Endothelial cell of umbilical vein (primary cell): ENCODE measurements at regions not wholly inside any gene's neighbourhood (a gene's known extent, or its start where the extent isn't known, plus 50 kb on each side); places are given as distances from the start of the nearest gene placed in this dataset.

Experiments
- BruUV-seq: library from RNA; stranded (reverse); fragments of 400-500 nt; replicated peaks from 2 replicates; lab custom pipeline; 2021; lab: Mats Ljungman, UMichigan
- CTCF ChIA-PET: fragments of 300-600, 350-600 bp; sonication (Branson Sonifier 250); formaldehyde crosslinking; loops from one replicate; lab custom pipeline; 2021; ENCODE audit warnings: antibody characterized with exemption, inconsistent platforms; lab: Charles Lee
- POLR2A ChIA-PET: fragments of 300-600, 350-600 bp; sonication (Branson Sonifier 250); formaldehyde crosslinking; loops from one replicate; lab custom pipeline; 2021; ENCODE audit warnings: antibody characterized with exemption, inconsistent platforms; lab: Charles Lee
- DNase-seq: peaks from one replicate; pipeline ENCODE4 v3.0.0-alpha.2; 2011; ENCODE audit warnings: low read depth, low spot score
- FAIRE-seq: peaks from 2 replicates; lab custom pipeline; 2011; peaks lifted over from hg19 to GRCh38; lab: Jason Lieb, UNC
- H2AFZ ChIP-seq: 2 replicates; pipeline ENCODE4 v1.6.0; 2012; ENCODE audit warnings: low read depth, low read length, control low read depth, inconsistent platforms
- H3K27ac ChIP-seq: 2 replicates; pipeline ENCODE4 v1.5.1; 2011; ENCODE audit warnings: low read depth, mild to moderate bottlenecking, control low read depth, low read length, moderate library complexity; ENCODE audit not compliant: insufficient read depth
- H3K27me3 ChIP-seq, 2 experiments: 2 replicates each; pipeline versions ENCODE4 v1.6.0 to v1.6.1; 2011; ENCODE audit warnings: low read length in 2 of 2, mixed read lengths in 1 of 2; ENCODE audit not compliant: control insufficient read depth in 2 of 2, insufficient read depth in 2 of 2
- H3K36me3 ChIP-seq, 2 experiments: 2 replicates in 1 of 2; 3 replicates in 1 of 2; pipeline ENCODE4 v1.5.1; 2011; ENCODE audit warnings: low read length in 2 of 2, mild to moderate bottlenecking in 1 of 2, moderate library complexity in 1 of 2; ENCODE audit not compliant: control insufficient read depth in 2 of 2, insufficient read depth in 2 of 2; ENCODE audit errors: extremely low read depth in 1 of 2
- H3K4me1 ChIP-seq: 3 replicates; pipeline ENCODE4 v1.5.1; 2011; ENCODE audit warnings: mild to moderate bottlenecking, low read length; ENCODE audit not compliant: control insufficient read depth, insufficient read depth; ENCODE audit errors: extremely low read depth
- H3K4me2 ChIP-seq: 2 replicates; pipeline ENCODE4 v1.6.1; 2011; ENCODE audit warnings: low read length, control low read depth, mixed read lengths; ENCODE audit not compliant: insufficient read depth
- H3K4me3 ChIP-seq, 3 experiments: fragments of 200-600 bp in 1 of 3; sonication (generic), shearing (Covaris generic) in 1 of 3; replicated peaks in 1 of 3; 2 replicates each; pipeline ENCODE4 v1.5.1; 2011 to 2016; ENCODE audit warnings: control low read depth in 3 of 3, low read length in 3 of 3, mild to moderate bottlenecking in 2 of 3, inconsistent platforms in 1 of 3, low read depth in 1 of 3, moderate library complexity in 1 of 3; ENCODE audit not compliant: insufficient read depth in 1 of 3
- H3K79me2 ChIP-seq: 2 replicates; pipeline ENCODE4 v1.6.0; 2012; ENCODE audit warnings: low read length, inconsistent platforms; ENCODE audit not compliant: control insufficient read depth, insufficient read depth
- H3K9ac ChIP-seq: replicated peaks from 2 replicates; pipeline ENCODE3; 2011; ENCODE audit warnings: low read length, control low read depth; ENCODE audit not compliant: insufficient read depth; ENCODE audit errors: extremely low read depth
- H3K9me1 ChIP-seq: replicated peaks from 3 replicates; pipeline ENCODE4 v1.6.0; 2011; ENCODE audit warnings: mild to moderate bottlenecking, low read length; ENCODE audit not compliant: control insufficient read depth, insufficient read depth; ENCODE audit errors: extremely low read depth
- H3K9me3 ChIP-seq: replicated peaks from 2 replicates; pipeline ENCODE4 v1.5.1; 2012; ENCODE audit warnings: low read length, inconsistent platforms; ENCODE audit not compliant: control insufficient read depth, insufficient read depth
- H4K20me1 ChIP-seq: replicated peaks from 2 replicates; pipeline ENCODE3; 2011; ENCODE audit warnings: mild to moderate bottlenecking, low read length; ENCODE audit not compliant: control insufficient read depth, insufficient read depth; ENCODE audit errors: extremely low read depth
- CTCF ChIP-seq, 2 donors: IDR thresholded peaks; 1 replicate in 1 of 2; 2 replicates in 1 of 2; pipeline ENCODE4 v1.5.1; 2011; ENCODE audit warnings: low read length in 2 of 2, mild to moderate bottlenecking in 2 of 2, moderate library complexity in 2 of 2, control low read depth in 1 of 2, inconsistent platforms in 1 of 2, low read depth in 1 of 2; ENCODE audit not compliant: insufficient read depth in 1 of 2; ENCODE audit errors: extremely low read depth in 1 of 2
- EZH2 ChIP-seq: IDR thresholded peaks from 2 replicates; pipeline ENCODE4 v1.6.1; 2012; ENCODE audit warnings: borderline replicate concordance, low read depth, mild to moderate bottlenecking, moderate library complexity, low read length, inconsistent platforms; ENCODE audit not compliant: severe bottlenecking
- FOS ChIP-seq: IDR thresholded peaks from 2 replicates; pipeline ENCODE4 v1.6.1; 2011; ENCODE audit warnings: mild to moderate bottlenecking, low read length, moderate library complexity, borderline replicate concordance; ENCODE audit not compliant: insufficient read depth
- GATA2 ChIP-seq: IDR thresholded peaks from 2 replicates; pipeline ENCODE4 v1.7.0; 2011; ENCODE audit warnings: low read depth, mild to moderate bottlenecking, moderate library complexity, mixed read lengths, low read length; ENCODE audit not compliant: insufficient read length, insufficient read depth
- JUN ChIP-seq: IDR thresholded peaks from 2 replicates; pipeline ENCODE4 v1.6.1; 2011; ENCODE audit warnings: borderline replicate concordance, low read depth; ENCODE audit not compliant: insufficient read length, insufficient read depth
- MAX ChIP-seq: IDR thresholded peaks from 2 replicates; pipeline ENCODE4 v1.6.1; 2011; ENCODE audit not compliant: insufficient read depth, insufficient read length
- MYC ChIP-seq: IDR thresholded peaks from one replicate; pipeline ENCODE4 v1.6.1; 2011; ENCODE audit warnings: mild to moderate bottlenecking, low read depth, low read length
- POLR2A ChIP-seq: IDR thresholded peaks from 2 replicates; pipeline ENCODE4 v1.6.1; 2012; ENCODE audit warnings: low read depth, mild to moderate bottlenecking, control low read depth, low read length
- POLR2AphosphoS5 ChIP-seq: IDR thresholded peaks from 2 replicates; pipeline ENCODE4 v1.6.1; 2012; ENCODE audit warnings: low read depth, mild to moderate bottlenecking, control low read depth, low read length, moderate library complexity; ENCODE audit not compliant: insufficient read depth
- dilution Hi-C: fragments of 300-500 bp; cut with MboI; formaldehyde crosslinking; loops from one replicate; pipeline ENCODE4 v1.15.0; 2019; ENCODE audit warnings: low sequenced_read_pairs; ENCODE audit not compliant: extremely low pct_ligation_motif_present
- intact Hi-C: fragments of 100-400 bp; cut with micrococcal nuclease; formaldehyde crosslinking; loops from one replicate; pipeline ENCODE4 v1.10.0; 2022

GRCh38 chr3:158005391-158006100, 100.7 kb downstream of the SHOX2 start:
- no peak overlapping the region for H3K27ac ChIP-seq
- dilution Hi-C loops (no loop called here), intact Hi-C loops (no loop called here)
- no peaks in the 10 kb centered on the region for H4K20me1 ChIP-seq
- POLR2A ChIA-PET: no interaction called here
- H3K9me3 ChIP-seq: no peaks in the 10 kb centered on the region
- no peak overlapping the region for H3K9ac ChIP-seq
- H3K79me2 ChIP-seq: no peaks in the 10 kb centered on the region
- no peak for DNase-seq
- no peaks in the 10 kb centered on the region for H3K27me3 ChIP-seq
- H3K4me3 ChIP-seq: no peak overlapping the region
- no TSS peak for BruUV-seq
- H3K4me1 ChIP-seq: no peaks in the 10 kb centered on the region
- CTCF ChIA-PET: no interaction called here
- FAIRE-seq: no peak
- H2AFZ ChIP-seq: no peak overlapping the region
- no peaks in the 10 kb centered on the region for H3K9me1 ChIP-seq
- no peak overlapping the region for H3K4me2 ChIP-seq
- no peak for TF ChIP-seq EZH2
- TF ChIP-seq FOS: no peak
- no peak for TF ChIP-seq MYC
- TF ChIP-seq MAX: no peak
- no peak for TF ChIP-seq POLR2A
- no peak for TF ChIP-seq JUN
- TF ChIP-seq GATA2: no peak
- TF ChIP-seq POLR2AphosphoS5: no peak
- no peak for TF ChIP-seq CTCF (IDR thresholded peaks at IDR 0.05; ENCODE audit: extremely low read depth in 1 of 2, insufficient read depth in 1 of 2, low read depth in 1 of 2, low read length in 2 of 2)
- no peaks in the 10 kb centered on the region for H3K36me3 ChIP-seq
